ACHN (cell line): ENCODE measurements at regions not wholly inside any gene's neighbourhood (a gene's known extent, or its start where the extent isn't known, plus 50 kb on each side); places are given as distances from the start of the nearest gene placed in this dataset.
A peak's percentile ranks its signal among the peaks of the same experiment; 100 is the strongest.

Source experiments
- DNase-seq: peaks from one replicate; pipeline ENCODE4 v3.0.0-alpha.2; 2015
- in situ Hi-C: cut with HindIII; loops from 2 replicates; pipeline ENCODE4 v1.10.0; 2017; ENCODE audit warnings: low sequenced_read_pairs, low pct_ligation_motif_present, low pct_unique_long_range_greater_than_20kb

- DNase-seq: no peak
- in situ Hi-C loops: no loop called here
Observed at GRCh38 chr10:3535001-3535400, 250.0 kb downstream of the KLF6 start.

GRCh38 chr10:3534433-3534832, 250.6 kb downstream of the KLF6 start:
- DNase-seq: no peak
- in situ Hi-C loops: no loop called here

- in situ Hi-C loops: no loop called here
- DNase-seq: no peak
Observed at GRCh38 chr10:3533296-3533695, 251.7 kb downstream of the KLF6 start.

GRCh38 chr10:3532644-3533043, 252.4 kb downstream of the KLF6 start:
- in situ Hi-C loops: no loop called here
- peak; percentile 78 for DNase-seq

- DNase-seq: no peak
- in situ Hi-C loops: no loop called here
Observed at GRCh38 chr10:3531670-3532069, 253.3 kb downstream of the KLF6 start.

- in situ Hi-C loops: no loop called here
- DNase-seq: peak; percentile 70
Observed at GRCh38 chr10:3530783-3531645, 254.0 kb downstream of the KLF6 start.

- DNase-seq: peak; percentile 60
- in situ Hi-C loops: no loop called here
Observed at GRCh38 chr10:3530346-3530745, 254.7 kb downstream of the KLF6 start.

- in situ Hi-C loops: no loop called here
- DNase-seq: peak; percentile 4
Observed at GRCh38 chr10:3529691-3530090, 255.3 kb downstream of the KLF6 start.

GRCh38 chr10:3528823-3529403, 256.1 kb downstream of the KLF6 start:
- DNase-seq: no peak
- in situ Hi-C loops: no loop called here

GRCh38 chr10:3528271-3528670, 256.7 kb downstream of the KLF6 start:
- in situ Hi-C loops: no loop called here
- no peak for DNase-seq

GRCh38 chr10:3527869-3528268, 257.1 kb downstream of the KLF6 start:
- DNase-seq: no peak
- in situ Hi-C loops: no loop called here

GRCh38 chr10:3526727-3527501, 258.1 kb downstream of the KLF6 start:
- no peak for DNase-seq
- in situ Hi-C loops: no loop called here

- peak; percentile 93 for DNase-seq
- in situ Hi-C loops: no loop called here
Observed at GRCh38 chr10:3525832-3526449, 259.1 kb downstream of the KLF6 start.

- in situ Hi-C loops: no loop called here
Observed at GRCh38 chr10:3524086-3524960, 260.7 kb downstream of the KLF6 start.

GRCh38 chr10:3523309-3524050, 261.5 kb downstream of the KLF6 start:
- in situ Hi-C loops: no loop called here
- DNase-seq: no peak

More at GRCh38 chr10:3524086-3524960, 260.7 kb downstream of the KLF6 start:
- no peak for DNase-seq

GRCh38 chr10:3516923-3517255, 268.1 kb downstream of the KLF6 start:
- no peak for DNase-seq
- in situ Hi-C loops: no loop called here

GRCh38 chr10:3516234-3516922, 268.6 kb downstream of the KLF6 start:
- in situ Hi-C loops: no loop called here
- DNase-seq: no peak
